ENCODE measurements at regions not wholly inside any gene's neighbourhood (a gene's known extent, or its start where the extent isn't known, plus 50 kb on each side); places are given as distances from the start of the nearest gene placed in this dataset.

DNA sequence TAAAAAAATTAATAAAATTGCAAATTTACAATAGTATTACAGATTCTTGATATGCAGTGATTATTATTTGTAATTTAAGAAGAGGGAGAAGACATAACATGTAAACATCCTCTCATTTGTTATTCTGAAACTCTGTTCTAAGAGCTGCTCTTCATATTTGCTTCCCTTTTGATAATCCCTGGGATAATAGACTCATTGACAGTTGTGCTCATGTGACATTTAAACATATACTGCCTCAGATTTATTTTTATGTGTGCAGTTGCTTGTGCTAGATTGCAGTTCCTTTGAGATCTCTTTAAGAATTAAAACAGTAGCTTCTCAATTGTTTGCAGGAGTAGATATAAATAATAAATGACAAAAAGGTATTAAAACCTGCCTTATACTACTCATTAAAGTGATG is 605.1 kb upstream of the CNTNAP5 start:
- Histone ChIP-seq H3K4me3 (ENCODE audit: low read depth, low read length) (no peak overlapping the region), H3K4me1 (no peaks in the 10 kb centered on the region), H3K36me3 (ENCODE audit: control insufficient read depth, insufficient read depth, low read length) (no peaks in the 10 kb centered on the region), H3K9me3 (ENCODE audit: control insufficient read depth, low read length) (no peaks in the 10 kb centered on the region), H3K27ac (no peak overlapping the region), H2AFZ (no peak overlapping the region), H3K27me3 (ENCODE audit: control insufficient read depth, insufficient read depth, low read length) (no peaks in the 10 kb centered on the region), H3K9ac (no peak overlapping the region), H3K79me2 (no peaks in the 10 kb centered on the region), H3K4me2 (ENCODE audit: low read length) (no peak overlapping the region)
- TF ChIP-seq, protein P1, sequence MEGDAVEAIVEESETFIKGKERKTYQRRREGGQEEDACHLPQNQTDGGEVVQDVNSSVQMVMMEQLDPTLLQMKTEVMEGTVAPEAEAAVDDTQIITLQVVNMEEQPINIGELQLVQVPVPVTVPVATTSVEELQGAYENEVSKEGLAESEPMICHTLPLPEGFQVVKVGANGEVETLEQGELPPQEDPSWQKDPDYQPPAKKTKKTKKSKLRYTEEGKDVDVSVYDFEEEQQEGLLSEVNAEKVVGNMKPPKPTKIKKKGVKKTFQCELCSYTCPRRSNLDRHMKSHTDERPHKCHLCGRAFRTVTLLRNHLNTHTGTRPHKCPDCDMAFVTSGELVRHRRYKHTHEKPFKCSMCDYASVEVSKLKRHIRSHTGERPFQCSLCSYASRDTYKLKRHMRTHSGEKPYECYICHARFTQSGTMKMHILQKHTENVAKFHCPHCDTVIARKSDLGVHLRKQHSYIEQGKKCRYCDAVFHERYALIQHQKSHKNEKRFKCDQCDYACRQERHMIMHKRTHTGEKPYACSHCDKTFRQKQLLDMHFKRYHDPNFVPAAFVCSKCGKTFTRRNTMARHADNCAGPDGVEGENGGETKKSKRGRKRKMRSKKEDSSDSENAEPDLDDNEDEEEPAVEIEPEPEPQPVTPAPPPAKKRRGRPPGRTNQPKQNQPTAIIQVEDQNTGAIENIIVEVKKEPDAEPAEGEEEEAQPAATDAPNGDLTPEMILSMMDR (IDR thresholded peaks at IDR 0.05) = no peak

DNA sequence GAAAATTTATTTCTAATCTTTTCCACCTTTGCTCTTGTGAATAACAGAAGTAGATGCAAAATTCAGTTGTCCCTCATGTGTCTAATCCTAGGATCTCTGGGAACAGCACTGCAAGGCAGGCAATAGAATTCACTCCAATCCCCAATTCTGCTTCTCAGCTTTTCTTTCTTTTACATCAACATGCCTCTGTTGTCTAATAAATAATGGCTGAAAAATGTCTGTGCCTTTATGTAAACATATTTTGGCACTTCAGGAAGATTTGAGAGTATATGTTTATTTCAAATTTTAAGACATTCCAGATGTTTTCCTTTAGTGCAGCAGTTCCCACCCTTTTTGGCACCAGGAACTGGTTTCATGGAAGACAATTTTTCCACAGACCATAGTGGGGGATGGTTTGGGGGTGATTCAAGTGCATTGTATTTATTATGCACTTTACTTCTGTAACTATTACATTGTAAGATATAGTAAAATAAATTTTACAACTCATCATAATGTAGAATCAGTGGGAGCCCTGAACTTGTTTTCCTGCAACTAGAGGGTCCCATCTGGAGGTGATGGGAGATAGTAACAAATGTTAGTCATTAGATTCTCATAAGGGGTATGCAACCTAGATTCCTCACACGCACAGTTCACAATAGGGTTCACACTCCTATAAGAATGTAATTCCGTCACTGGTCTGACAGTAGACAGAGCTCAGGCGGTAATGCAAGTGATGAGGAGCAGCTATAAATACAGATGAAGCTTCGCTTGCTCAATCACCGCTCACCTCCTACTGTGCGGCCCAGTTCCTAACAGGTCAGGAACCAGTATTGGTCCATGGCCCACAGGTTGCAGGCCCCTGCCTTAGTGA is 590.3 kb upstream of the CNTNAP5 start:
- TF ChIP-seq, protein P1 (IDR thresholded peaks at IDR 0.05) = no peak
- Histone ChIP-seq H3K27me3 (ENCODE audit: control insufficient read depth, insufficient read depth, low read length) (no peaks in the 10 kb centered on the region), H3K36me3 (ENCODE audit: control insufficient read depth, insufficient read depth, low read length) (no peaks in the 10 kb centered on the region), H3K4me2 (ENCODE audit: low read length) (no peak overlapping the region), H3K9me3 (ENCODE audit: control insufficient read depth, low read length) (no peaks in the 10 kb centered on the region), H3K4me1 (no peaks in the 10 kb centered on the region), H3K79me2 (no peaks in the 10 kb centered on the region), H3K27ac (no peak overlapping the region), H3K4me3 (ENCODE audit: low read depth, low read length) (no peak overlapping the region), H3K9ac (no peak overlapping the region), H2AFZ (no peak overlapping the region)

DNA sequence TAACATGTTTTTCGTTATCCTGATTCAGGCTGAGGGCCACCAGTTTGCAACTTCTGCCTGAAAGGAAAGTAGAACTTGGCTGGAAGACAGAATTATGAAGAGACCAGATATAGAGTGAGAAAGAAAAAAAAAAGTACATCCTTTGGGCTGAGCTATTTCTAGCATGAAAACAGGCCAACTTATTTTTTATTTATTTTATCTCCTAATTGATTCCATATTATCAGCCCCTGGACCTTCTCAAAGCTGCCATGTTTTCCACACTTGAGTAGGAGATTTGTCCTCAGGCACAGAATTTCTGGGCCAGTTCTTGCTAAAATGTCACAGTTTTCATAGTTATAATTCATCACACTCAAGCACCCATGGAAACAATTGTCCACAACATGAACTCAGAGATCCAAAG is 586.8 kb upstream of the CNTNAP5 start:
- no peaks in the 10 kb centered on the region for H3K36me3 ChIP-seq (ENCODE audit: control insufficient read depth, insufficient read depth, low read length)
- TF ChIP-seq, protein P1 (IDR thresholded peaks at IDR 0.05) = no peak
- H3K27ac ChIP-seq = no peak overlapping the region
- no peak overlapping the region for H2AFZ ChIP-seq
- H3K27me3 ChIP-seq (ENCODE audit: control insufficient read depth, insufficient read depth, low read length) = no peaks in the 10 kb centered on the region
- H3K4me1 ChIP-seq = no peaks in the 10 kb centered on the region
- H3K4me3 ChIP-seq (ENCODE audit: low read depth, low read length) = no peak overlapping the region
- no peaks in the 10 kb centered on the region for H3K9me3 ChIP-seq (ENCODE audit: control insufficient read depth, low read length)
- no peak overlapping the region for H3K4me2 ChIP-seq (ENCODE audit: low read length)
- no peaks in the 10 kb centered on the region for H3K79me2 ChIP-seq
- H3K9ac ChIP-seq = no peak overlapping the region

DNA sequence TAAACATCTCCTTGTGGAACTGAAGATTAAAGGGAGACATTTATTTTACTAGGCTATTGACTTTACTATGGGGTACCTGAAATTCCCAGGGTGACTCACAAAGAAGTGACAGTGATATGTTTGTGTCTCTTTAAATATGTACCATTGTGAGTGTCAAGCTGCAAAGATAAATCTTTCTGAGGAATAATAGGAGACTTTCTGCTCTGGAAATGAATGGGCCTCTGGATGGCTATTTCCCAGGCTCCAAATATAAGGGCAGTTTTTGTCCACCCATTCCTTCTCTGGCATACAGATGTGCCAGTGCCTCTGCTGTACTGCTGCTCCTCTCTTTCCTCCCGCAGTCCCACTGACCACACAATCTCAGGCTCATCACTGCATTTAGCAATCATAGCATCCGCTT is 586.4 kb upstream of the CNTNAP5 start:
- Histone ChIP-seq H3K4me2 (ENCODE audit: low read length) (no peak overlapping the region), H2AFZ (no peak overlapping the region), H3K4me3 (ENCODE audit: low read depth, low read length) (no peak overlapping the region), H3K4me1 (no peaks in the 10 kb centered on the region), H3K36me3 (ENCODE audit: control insufficient read depth, insufficient read depth, low read length) (no peaks in the 10 kb centered on the region), H3K9me3 (ENCODE audit: control insufficient read depth, low read length) (no peaks in the 10 kb centered on the region), H3K27me3 (ENCODE audit: control insufficient read depth, insufficient read depth, low read length) (no peaks in the 10 kb centered on the region), H3K27ac (no peak overlapping the region), H3K79me2 (no peaks in the 10 kb centered on the region), H3K9ac (no peak overlapping the region)
- TF ChIP-seq, protein P1 (IDR thresholded peaks at IDR 0.05) = no peak

DNA sequence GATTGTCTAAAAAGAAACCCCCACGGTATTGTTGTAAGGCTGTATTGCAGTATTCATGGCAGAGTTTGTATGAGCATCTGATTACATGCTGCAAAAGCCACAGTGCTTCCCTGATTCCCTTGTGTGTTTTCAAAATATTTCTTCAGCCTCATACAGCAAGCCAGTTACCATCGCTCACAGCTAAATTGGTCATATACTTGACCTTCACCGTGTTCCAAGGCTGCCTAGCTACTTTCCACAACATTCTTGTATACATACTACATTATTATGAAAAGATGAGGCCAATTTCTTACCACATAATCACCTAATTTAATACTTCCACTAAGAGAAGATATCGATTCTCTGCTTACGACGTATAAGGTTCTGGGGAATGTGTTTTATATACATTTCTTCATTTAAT is 576.3 kb upstream of the CNTNAP5 start:
- no peak overlapping the region for H3K9ac ChIP-seq
- H3K27me3 ChIP-seq (ENCODE audit: control insufficient read depth, insufficient read depth, low read length) = no peaks in the 10 kb centered on the region
- no peaks in the 10 kb centered on the region for H3K36me3 ChIP-seq (ENCODE audit: control insufficient read depth, insufficient read depth, low read length)
- H3K27ac ChIP-seq = no peak overlapping the region
- no peaks in the 10 kb centered on the region for H3K4me1 ChIP-seq
- H3K4me2 ChIP-seq (ENCODE audit: low read length) = no peak overlapping the region
- TF ChIP-seq, protein P1 (IDR thresholded peaks at IDR 0.05) = no peak
- H3K4me3 ChIP-seq (ENCODE audit: low read depth, low read length) = no peak overlapping the region
- no peaks in the 10 kb centered on the region for H3K9me3 ChIP-seq (ENCODE audit: control insufficient read depth, low read length)
- H2AFZ ChIP-seq = no peak overlapping the region
- no peaks in the 10 kb centered on the region for H3K79me2 ChIP-seq

Measured in parathyroid adenoma (tissue), 2 donors.